Activated CD8-positive, alpha-beta memory T cell treated with anti-CD3 and anti-CD28 coated beads, Interleukin-2, amount 10 ng/mL, durations not matched to agents 7 days and 5 days (primary cell): ENCODE measurements at regions not wholly inside any gene's neighbourhood (a gene's known extent, or its start where the extent isn't known, plus 50 kb on each side); places are given as distances from the start of the nearest gene placed in this dataset.
"Not testable (repeated sequence)": the region's sequence is repeated elsewhere in the genome, so short reads cannot be mapped to it uniquely, and the experiment has no call there.

Source experiments
- ATAC-seq: fragments of 150-1000 bp; cut with Tn5 transposase; one replicate; pipeline ENCODE4 v1.10.0; 2021; ENCODE audit warnings: moderate library complexity
- CTCF ChIA-PET: fragments of 350-600 bp; sonication (Branson Sonifier 250); formaldehyde crosslinking; loops from one replicate; lab custom pipeline; 2021; ENCODE audit warnings: antibody characterized with exemption; lab: Charles Lee
- DNase-seq: peaks from one replicate; pipeline ENCODE4 v3.0.0-alpha.2; 2020
- H3K27ac Mint-ChIP-seq: one replicate; pipeline ENCODE4 v1.8.0; 2021; ENCODE audit warnings: mild to moderate bottlenecking, mixed read lengths
- H3K27me3 Mint-ChIP-seq: one replicate; pipeline ENCODE4 v1.8.0; 2021; ENCODE audit warnings: mixed read lengths
- H3K36me3 Mint-ChIP-seq: one replicate; pipeline ENCODE4 v1.8.0; 2021; ENCODE audit warnings: mild to moderate bottlenecking, mixed read lengths
- H3K4me1 Mint-ChIP-seq: one replicate; pipeline ENCODE4 v1.8.0; 2021; ENCODE audit warnings: mixed read lengths
- H3K4me3 Mint-ChIP-seq: one replicate; pipeline ENCODE4 v1.8.0; 2021; ENCODE audit warnings: mild to moderate bottlenecking, moderate library complexity, mixed read lengths
- H3K9me3 Mint-ChIP-seq: one replicate; pipeline ENCODE4 v1.8.0; 2022; ENCODE audit warnings: low read depth, mixed read lengths

GRCh38 chr14:29388571-29388970 lies 539.1 kb downstream of the PRKD1 start:
- CTCF ChIA-PET = no interaction called here
- no peak overlapping the region for H3K4me3 Mint-ChIP-seq
- no peak overlapping the region for H3K27ac Mint-ChIP-seq
- ATAC-seq (no peak), DNase-seq (no peak)
- no peaks in the 10 kb centered on the region for H3K36me3 Mint-ChIP-seq
- no peaks in the 10 kb centered on the region for H3K4me1 Mint-ChIP-seq
- no peaks in the 10 kb centered on the region for H3K27me3 Mint-ChIP-seq
- H3K9me3 Mint-ChIP-seq = peaks cover 16% of the 10 kb centered on the region

GRCh38 chr14:29390081-29390832 lies 537.4 kb downstream of the PRKD1 start:
- no peak for ATAC-seq
- CTCF ChIA-PET = no interaction called here
- H3K9me3 Mint-ChIP-seq = peaks cover 18% of the 10 kb centered on the region
- no peak overlapping the region for H3K27ac Mint-ChIP-seq
- DNase-seq = no peak
- H3K27me3 Mint-ChIP-seq = no peaks in the 10 kb centered on the region
- no peaks in the 10 kb centered on the region for H3K4me1 Mint-ChIP-seq
- no peak overlapping the region for H3K4me3 Mint-ChIP-seq
- H3K36me3 Mint-ChIP-seq = no peaks in the 10 kb centered on the region

GRCh38 chr14:29391231-29391630 lies 536.4 kb downstream of the PRKD1 start:
- CTCF ChIA-PET = no interaction called here
- Mint-ChIP-seq H3K4me3 (no peak overlapping the region), H3K36me3 (no peaks in the 10 kb centered on the region), H3K9me3 (peaks cover 18% of the 10 kb centered on the region), H3K4me1 (no peaks in the 10 kb centered on the region), H3K27ac (no peak overlapping the region), H3K27me3 (no peaks in the 10 kb centered on the region)
- DNase-seq = no peak
- ATAC-seq = no peak

GRCh38 chr14:29391801-29392200 lies 535.8 kb downstream of the PRKD1 start:
- ATAC-seq (no peak), DNase-seq (no peak)
- no peak overlapping the region for H3K4me3 Mint-ChIP-seq
- H3K27me3 Mint-ChIP-seq = no peaks in the 10 kb centered on the region
- H3K36me3 Mint-ChIP-seq = no peaks in the 10 kb centered on the region
- no peaks in the 10 kb centered on the region for H3K4me1 Mint-ChIP-seq
- peaks cover 18% of the 10 kb centered on the region for H3K9me3 Mint-ChIP-seq
- H3K27ac Mint-ChIP-seq = no peak overlapping the region
- CTCF ChIA-PET = no interaction called here

GRCh38 chr14:29392287-29392686 lies 535.4 kb downstream of the PRKD1 start:
- CTCF ChIA-PET = no interaction called here
- H3K9me3 Mint-ChIP-seq = peaks cover 18% of the 10 kb centered on the region
- H3K27ac Mint-ChIP-seq = no peak overlapping the region
- H3K27me3 Mint-ChIP-seq = no peaks in the 10 kb centered on the region
- H3K36me3 Mint-ChIP-seq = no peaks in the 10 kb centered on the region
- ATAC-seq (no peak), DNase-seq (no peak)
- H3K4me3 Mint-ChIP-seq = no peak overlapping the region
- no peaks in the 10 kb centered on the region for H3K4me1 Mint-ChIP-seq

DNA sequence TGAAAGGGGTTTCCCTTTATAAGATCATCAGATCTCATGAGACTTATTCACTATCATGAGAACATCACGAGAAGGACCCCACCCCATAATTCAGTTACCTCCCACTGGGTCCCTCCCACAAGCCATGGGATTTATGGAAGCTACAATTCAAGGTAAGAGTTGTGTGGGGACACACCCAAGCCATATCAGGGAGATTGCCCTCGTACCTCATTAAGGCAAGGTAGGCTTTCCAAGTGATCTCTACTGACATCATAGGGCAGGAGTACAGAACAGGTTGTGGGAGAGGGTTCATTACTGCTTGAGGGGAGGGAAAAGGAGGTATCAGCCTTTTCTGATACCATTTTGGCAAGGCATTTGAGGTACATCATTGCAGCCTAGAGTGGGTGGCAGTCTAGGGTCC lies 524.6 kb downstream of the PRKD1 start:
- Mint-ChIP-seq H3K9me3 (peaks cover 5% of the 10 kb centered on the region), H3K4me1 (no peaks in the 10 kb centered on the region)
- CTCF ChIA-PET = no interaction called here

DNA sequence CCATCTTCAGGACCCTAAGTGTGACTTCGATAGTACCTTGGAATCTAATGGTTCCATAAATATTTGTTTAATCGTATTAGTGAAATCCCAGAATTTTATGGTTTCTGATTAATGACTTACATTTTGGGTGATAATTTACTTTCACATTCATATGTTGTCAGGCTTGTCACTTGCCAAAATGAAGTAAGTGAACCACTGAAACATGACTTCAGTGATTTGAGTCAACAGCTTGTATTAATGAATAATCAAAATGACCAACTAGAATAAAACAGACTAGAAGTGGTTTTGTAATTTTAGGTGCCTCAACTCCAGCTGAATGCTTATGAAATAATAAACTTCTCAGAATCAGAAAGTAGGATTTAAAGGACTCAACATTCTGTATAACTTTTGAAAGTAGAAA lies 517.1 kb downstream of the PRKD1 start:
- no peaks in the 10 kb centered on the region for H3K27me3 Mint-ChIP-seq
- no peak overlapping the region for H3K4me3 Mint-ChIP-seq
- no peak overlapping the region for H3K27ac Mint-ChIP-seq
- H3K4me1 Mint-ChIP-seq = no peaks in the 10 kb centered on the region
- DNase-seq = no peak
- H3K9me3 Mint-ChIP-seq = peaks cover 8% of the 10 kb centered on the region
- no peak for ATAC-seq
- H3K36me3 Mint-ChIP-seq = no peaks in the 10 kb centered on the region
- CTCF ChIA-PET = no interaction called here

More for the DNA sequence above, 524.6 kb downstream of the PRKD1 start:
- ATAC-seq (no peak), DNase-seq (no peak)
- Mint-ChIP-seq H3K27ac (no peak overlapping the region), H3K27me3 (no peaks in the 10 kb centered on the region), H3K36me3 (peaks cover 1% of the 10 kb centered on the region), H3K4me3 (no peak overlapping the region)

GRCh38 chr14:29414931-29415330 lies 512.7 kb downstream of the PRKD1 start:
- DNase-seq, H3K36me3 Mint-ChIP-seq, H3K4me1 Mint-ChIP-seq, H3K27me3 Mint-ChIP-seq, CTCF ChIA-PET, H3K9me3 Mint-ChIP-seq, H3K27ac Mint-ChIP-seq, ATAC-seq, H3K4me3 Mint-ChIP-seq: not testable (repeated sequence)

GRCh38 chr14:29419736-29420135 lies 507.9 kb downstream of the PRKD1 start:
- CTCF ChIA-PET = no interaction called here
- H3K4me3 Mint-ChIP-seq = no peak overlapping the region
- H3K27ac Mint-ChIP-seq = no peak overlapping the region
- ATAC-seq = no peak
- H3K9me3 Mint-ChIP-seq = peaks cover 9% of the 10 kb centered on the region
- DNase-seq = no peak
- H3K27me3 Mint-ChIP-seq = no peaks in the 10 kb centered on the region
- H3K36me3 Mint-ChIP-seq = no peaks in the 10 kb centered on the region
- no peaks in the 10 kb centered on the region for H3K4me1 Mint-ChIP-seq

GRCh38 chr14:29421156-29421728 lies 506.4 kb downstream of the PRKD1 start:
- Mint-ChIP-seq H3K4me1 (no peaks in the 10 kb centered on the region), H3K4me3 (no peak overlapping the region), H3K36me3 (no peaks in the 10 kb centered on the region), H3K27me3 (no peaks in the 10 kb centered on the region), H3K9me3 (peaks cover 14% of the 10 kb centered on the region), H3K27ac (no peak overlapping the region)
- DNase-seq = no peak
- ATAC-seq = no peak
- CTCF ChIA-PET = no interaction called here

GRCh38 chr14:29425705-29426482 lies 501.8 kb downstream of the PRKD1 start:
- H3K4me3 Mint-ChIP-seq = no peak overlapping the region
- CTCF ChIA-PET = no interaction called here
- no peak for DNase-seq
- no peak for ATAC-seq
- H3K4me1 Mint-ChIP-seq = no peaks in the 10 kb centered on the region
- H3K27me3 Mint-ChIP-seq = no peaks in the 10 kb centered on the region
- H3K27ac Mint-ChIP-seq = no peak overlapping the region
- no peaks in the 10 kb centered on the region for H3K36me3 Mint-ChIP-seq
- peaks cover 21% of the 10 kb centered on the region for H3K9me3 Mint-ChIP-seq

DNA sequence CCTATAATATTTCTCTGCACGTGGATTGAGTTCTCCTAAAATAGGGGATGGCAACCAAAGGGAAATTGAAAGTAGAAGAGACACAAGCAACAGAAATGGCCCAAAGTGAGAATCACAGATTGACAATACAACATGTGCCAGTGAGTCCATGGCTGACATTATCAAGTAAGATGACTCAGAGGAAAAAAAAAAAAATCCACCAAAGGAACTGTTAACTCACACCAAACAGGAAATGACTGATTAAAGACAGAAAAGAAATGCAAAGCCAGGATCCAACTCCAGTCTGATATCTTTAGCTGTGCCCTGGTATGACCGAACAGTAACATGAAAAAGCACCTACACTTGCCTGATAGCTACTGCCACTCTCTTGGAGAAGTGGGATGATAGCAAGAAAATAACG lies 485.0 kb downstream of the PRKD1 start:
- Mint-ChIP-seq H3K27ac (no peak overlapping the region), H3K27me3 (no peaks in the 10 kb centered on the region), H3K4me1 (no peaks in the 10 kb centered on the region), H3K4me3 (no peak overlapping the region), H3K36me3 (no peaks in the 10 kb centered on the region), H3K9me3 (peaks cover 21% of the 10 kb centered on the region)
- CTCF ChIA-PET = no interaction called here
- DNase-seq (no peak), ATAC-seq (no peak)

- DNase-seq = no peak
- Mint-ChIP-seq H3K4me1 (no peaks in the 10 kb centered on the region), H3K4me3 (no peak overlapping the region), H3K27me3 (no peaks in the 10 kb centered on the region), H3K9me3 (peaks cover 15% of the 10 kb centered on the region), H3K27ac (no peak overlapping the region), H3K36me3 (no peaks in the 10 kb centered on the region)
- no peak for ATAC-seq
- CTCF ChIA-PET = no interaction called here
These were observed 483.4 kb downstream of the PRKD1 start for GRCh38 chr14:29444216-29444615.

DNA sequence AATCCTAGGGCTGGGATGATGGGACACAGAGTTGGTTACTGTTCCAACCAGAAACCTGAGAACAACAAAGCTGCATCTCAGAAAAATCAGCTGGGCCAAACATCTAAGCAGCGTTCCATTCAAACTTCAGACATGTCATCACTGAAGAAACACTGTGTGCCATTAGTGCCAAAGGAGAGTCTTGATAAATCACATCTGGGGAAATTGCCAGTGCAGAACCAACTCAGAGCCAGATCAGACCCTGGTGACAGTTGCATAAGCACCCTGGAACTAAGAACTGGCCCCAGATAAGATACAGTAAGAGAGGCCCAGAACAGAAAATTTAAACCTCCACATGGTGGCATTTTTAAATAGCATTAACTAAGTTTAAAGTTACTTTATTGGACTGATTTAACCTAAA lies 482.8 kb downstream of the PRKD1 start:
- no peak for DNase-seq
- H3K4me3 Mint-ChIP-seq = no peak overlapping the region

More for the DNA sequence above, 482.8 kb downstream of the PRKD1 start:
- no peak for ATAC-seq
- H3K4me1 Mint-ChIP-seq = no peaks in the 10 kb centered on the region
- H3K27ac Mint-ChIP-seq = no peak overlapping the region
- H3K36me3 Mint-ChIP-seq = no peaks in the 10 kb centered on the region
- peaks cover 12% of the 10 kb centered on the region for H3K9me3 Mint-ChIP-seq
- no peaks in the 10 kb centered on the region for H3K27me3 Mint-ChIP-seq
- CTCF ChIA-PET = no interaction called here
